SK-N-MC (cell line): ENCODE measurements at regions not wholly inside any gene's neighbourhood (a gene's known extent, or its start where the extent isn't known, plus 50 kb on each side); places are given as distances from the start of the nearest gene placed in this dataset.

ENCODE experiments used
- DNase-seq: peaks from one replicate; pipeline ENCODE4 v3.0.0-alpha.2; 2011; ENCODE audit warnings: low read depth, low spot score
- H3K27ac ChIP-seq: fragments of 200-600 bp; sonication (generic); 2 replicates; pipeline ENCODE4 v1.5.1; 2016; ENCODE audit warnings: mixed run types
- H3K36me3 ChIP-seq: fragments of 200-600 bp; sonication (generic); 2 replicates; pipeline ENCODE4 v1.6.1; 2017; ENCODE audit warnings: antibody characterized with exemption, low read length, mixed read lengths; ENCODE audit not compliant: insufficient read depth
- H3K4me3 ChIP-seq: fragments of 200-600 bp; sonication (generic); 2 replicates; pipeline ENCODE4 v1.5.1; 2016
- H3K9ac ChIP-seq: fragments of 200-600 bp; sonication (generic); 2 replicates; pipeline ENCODE4 v1.8.0; 2017; ENCODE audit warnings: mixed run types, mixed read lengths; ENCODE audit not compliant: insufficient read length
- H3K9me3 ChIP-seq: fragments of 200-600 bp; sonication (generic); 2 replicates; pipeline ENCODE4 v1.6.1; 2017; ENCODE audit warnings: low read depth, mild to moderate bottlenecking, antibody characterized with exemption, low read length, moderate library complexity, mixed read lengths
- EZH2 ChIP-seq: fragments of 200-600 bp; sonication (generic); IDR thresholded peaks from one replicate; pipeline ENCODE4 v1.6.1; 2017; ENCODE audit warnings: antibody characterized with exemption
- FOXP2 ChIP-seq: optimal IDR thresholded peaks from 2 replicates; pipeline ENCODE3; 2011; ENCODE audit warnings: mild to moderate bottlenecking, moderate library complexity; ENCODE audit not compliant: insufficient read depth; ENCODE audit errors: extremely low read length, control extremely low read depth
- POLR2AphosphoS5 ChIP-seq: IDR thresholded peaks from 2 replicates; pipeline ENCODE4 v1.6.1; 2012; ENCODE audit warnings: mild to moderate bottlenecking, low read depth, low read length, borderline replicate concordance

- TF ChIP-seq FOXP2 = no peak
- no peak overlapping the region for H3K9ac ChIP-seq
Measured at GRCh38 chr22:19626666-19627065, 87.6 kb upstream of the SEPTIN5 start.

GRCh38 chr22:19628038-19628776 is 86.1 kb upstream of the SEPTIN5 start:
- no peak overlapping the region for H3K9ac ChIP-seq
- TF ChIP-seq FOXP2 = no peak
- no peak for TF ChIP-seq EZH2
- no peak for TF ChIP-seq POLR2AphosphoS5
- H3K27ac ChIP-seq = no peak overlapping the region
- H3K36me3 ChIP-seq = no peaks in the 10 kb centered on the region
- no peak overlapping the region for H3K4me3 ChIP-seq
- no peaks in the 10 kb centered on the region for H3K9me3 ChIP-seq
- DNase-seq = no peak

More at GRCh38 chr22:19626666-19627065, 87.6 kb upstream of the SEPTIN5 start:
- H3K36me3 ChIP-seq = no peaks in the 10 kb centered on the region
- H3K4me3 ChIP-seq = no peak overlapping the region
- H3K9me3 ChIP-seq = no peaks in the 10 kb centered on the region
- DNase-seq = no peak
- no peak overlapping the region for H3K27ac ChIP-seq

DNA sequence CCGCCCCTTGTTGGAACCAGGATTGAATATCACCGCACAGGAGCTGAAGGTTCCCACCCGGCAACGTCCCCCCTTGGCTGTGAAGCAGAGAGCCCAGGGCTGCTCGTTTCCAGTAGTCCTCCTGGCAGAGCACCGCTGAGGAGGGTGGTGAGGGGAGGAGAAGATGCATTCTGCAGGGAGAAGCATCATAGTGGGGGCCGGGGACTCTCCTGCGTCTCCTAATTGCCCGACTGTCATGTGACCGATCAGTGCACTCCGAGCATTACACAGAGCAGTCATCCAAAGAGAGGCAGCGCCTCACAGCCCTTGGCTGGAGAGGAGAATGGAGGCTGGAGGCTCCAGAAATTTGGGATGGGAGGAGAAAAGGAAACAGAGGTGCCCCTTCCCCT is 85.0 kb upstream of the SEPTIN5 start:
- no peaks in the 10 kb centered on the region for H3K9me3 ChIP-seq
- no peak for DNase-seq
- no peak overlapping the region for H3K27ac ChIP-seq
- H3K9ac ChIP-seq = no peak overlapping the region
- H3K4me3 ChIP-seq = no peak overlapping the region
- no peaks in the 10 kb centered on the region for H3K36me3 ChIP-seq
- TF ChIP-seq POLR2AphosphoS5 (no peak), FOXP2 (no peak), EZH2 (no peak)

DNA sequence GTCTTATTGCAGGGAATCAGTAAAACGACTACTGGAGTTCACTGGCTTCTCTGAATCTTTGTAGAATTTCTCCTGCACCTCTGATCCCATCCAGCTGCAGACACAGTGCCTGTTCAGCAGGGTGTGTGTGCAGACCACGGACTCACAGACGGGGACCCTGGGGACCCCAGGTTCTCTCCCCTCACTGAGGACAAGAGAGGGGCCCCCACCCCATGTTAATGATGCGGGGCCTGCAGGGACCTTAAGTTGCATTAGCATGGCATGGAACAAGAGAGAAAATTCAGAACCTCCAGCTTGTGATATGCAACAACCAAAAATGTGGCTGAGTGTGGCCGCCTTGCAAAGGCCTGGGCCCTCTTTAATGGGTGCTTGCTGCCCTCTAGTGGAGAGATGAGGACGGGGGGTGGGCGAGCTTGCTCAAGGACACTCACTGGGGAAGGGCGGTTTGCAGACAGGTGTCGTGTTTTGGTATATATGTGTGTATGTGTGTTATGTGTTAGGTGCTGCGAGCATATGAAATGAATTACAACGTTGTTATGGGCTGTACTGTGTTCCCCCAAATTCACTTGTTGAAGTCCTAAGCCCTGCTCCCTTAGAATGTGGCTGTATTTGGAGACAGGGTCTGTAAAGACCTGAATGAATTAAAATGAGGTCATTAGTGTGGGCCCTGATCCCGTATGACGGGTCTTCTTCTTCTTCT is 84.4 kb upstream of the SEPTIN5 start:
- Histone ChIP-seq H3K27ac (no peak overlapping the region), H3K36me3 (no peaks in the 10 kb centered on the region), H3K9ac (no peak overlapping the region), H3K9me3 (no peaks in the 10 kb centered on the region), H3K4me3 (no peak overlapping the region)
- no peak for DNase-seq
- no peak for TF ChIP-seq POLR2AphosphoS5
- no peak for TF ChIP-seq FOXP2
- no peak for TF ChIP-seq EZH2

DNA sequence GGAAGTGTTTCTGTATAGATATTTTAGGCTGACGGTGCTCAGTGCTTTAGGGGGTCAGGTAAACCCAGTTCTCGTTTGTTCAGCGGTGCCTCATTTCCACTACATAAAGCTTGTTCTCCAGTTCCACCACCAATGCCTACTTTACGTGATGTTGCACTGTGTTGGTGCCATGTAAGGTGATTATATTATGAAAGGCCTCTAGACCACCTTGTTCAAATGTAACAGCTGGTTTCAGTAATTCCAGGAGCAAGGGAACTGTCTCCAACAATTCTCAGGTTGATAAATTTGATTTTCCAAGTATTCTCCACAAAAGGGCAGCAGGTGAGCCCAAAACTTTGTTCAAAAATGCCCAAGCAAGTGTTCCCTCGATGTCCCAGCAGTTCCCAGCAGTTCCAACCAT is 83.7 kb upstream of the SEPTIN5 start:
- TF ChIP-seq EZH2 (no peak), FOXP2 (no peak), POLR2AphosphoS5 (no peak)
- no peak for DNase-seq

DNA sequence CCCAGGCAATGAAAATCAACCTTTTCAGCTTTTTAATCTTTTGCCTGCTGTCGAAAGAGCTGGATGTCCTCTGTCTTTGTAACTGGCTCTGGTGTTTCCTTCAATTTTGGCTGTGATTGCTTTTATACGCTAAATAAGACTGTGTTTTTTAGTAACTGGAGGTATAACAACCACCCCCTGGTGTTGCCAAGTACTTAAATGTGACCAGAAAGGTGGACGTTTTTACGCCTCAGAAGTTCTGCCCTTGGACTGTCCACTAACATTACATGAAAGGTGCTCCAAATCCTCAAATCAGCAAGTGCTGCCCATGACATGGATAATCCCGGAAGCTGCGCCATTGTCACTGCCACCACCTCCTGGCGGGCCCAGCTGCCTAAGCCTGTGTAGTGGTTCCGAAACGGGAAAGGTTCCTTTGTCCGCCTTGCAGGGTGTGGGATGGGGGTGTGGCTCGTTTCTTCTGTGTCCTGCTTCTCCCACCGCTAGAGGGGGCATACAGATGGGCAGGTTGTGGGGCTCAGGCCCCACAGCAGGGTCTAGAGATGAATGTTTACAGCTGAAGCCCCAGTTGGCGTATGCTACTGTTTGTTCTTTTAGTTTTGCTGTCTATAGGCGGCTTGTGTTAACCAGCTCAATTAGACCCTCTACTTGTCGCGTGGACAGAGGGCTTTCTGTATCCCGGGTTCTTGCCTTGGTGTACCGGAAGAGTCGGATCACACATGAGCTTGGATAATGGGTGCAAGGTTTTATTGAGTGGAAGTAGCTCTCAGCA is 82.2 kb upstream of the SEPTIN5 start:
- DNase-seq = no peak
- no peak overlapping the region for H3K9ac ChIP-seq
- H3K36me3 ChIP-seq = no peaks in the 10 kb centered on the region
- no peak overlapping the region for H3K4me3 ChIP-seq
- no peak for TF ChIP-seq FOXP2
- no peak for TF ChIP-seq POLR2AphosphoS5
- no peak for TF ChIP-seq EZH2
- no peak overlapping the region for H3K27ac ChIP-seq
- H3K9me3 ChIP-seq = no peaks in the 10 kb centered on the region

More for the DNA sequence above, 83.7 kb upstream of the SEPTIN5 start:
- no peaks in the 10 kb centered on the region for H3K36me3 ChIP-seq
- no peak overlapping the region for H3K27ac ChIP-seq
- H3K9ac ChIP-seq = no peak overlapping the region
- no peaks in the 10 kb centered on the region for H3K9me3 ChIP-seq
- no peak overlapping the region for H3K4me3 ChIP-seq

DNA sequence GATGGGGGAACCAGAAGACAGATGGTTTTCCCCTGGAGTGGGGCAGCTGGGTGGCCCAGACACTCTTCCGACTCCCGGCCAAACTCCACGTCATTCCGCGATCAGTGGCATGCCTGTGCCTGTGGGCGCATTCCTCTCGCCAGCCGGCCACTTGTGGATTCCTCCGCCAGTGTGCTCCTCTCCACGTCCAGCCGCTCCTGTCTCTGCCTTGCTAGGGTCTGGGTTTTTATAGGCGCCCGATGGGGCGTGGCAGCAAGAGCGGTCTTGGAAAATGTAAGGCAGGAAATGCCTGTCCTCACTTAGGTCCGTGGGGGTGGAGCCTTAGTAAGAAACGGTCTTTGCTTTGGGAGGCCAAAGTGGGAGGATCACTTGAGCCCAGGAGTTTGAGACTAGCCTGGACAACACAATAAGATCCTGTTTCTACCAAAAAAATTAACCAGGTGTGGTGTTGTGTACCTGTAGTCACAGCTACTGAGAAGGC is 81.6 kb upstream of the SEPTIN5 start:
- H3K9ac ChIP-seq = no peak overlapping the region
- H3K9me3 ChIP-seq = no peaks in the 10 kb centered on the region
- no peak overlapping the region for H3K27ac ChIP-seq
- H3K4me3 ChIP-seq = no peak overlapping the region
- H3K36me3 ChIP-seq = no peaks in the 10 kb centered on the region
- no peak for TF ChIP-seq EZH2
- no peak for TF ChIP-seq POLR2AphosphoS5
- TF ChIP-seq FOXP2 = no peak
- DNase-seq = no peak
